Right lobe of liver (tissue), 6 donors: ENCODE measurements at regions not wholly inside any gene's neighbourhood (a gene's known extent, or its start where the extent isn't known, plus 50 kb on each side); places are given as distances from the start of the nearest gene placed in this dataset.
A peak's percentile ranks its signal among the peaks of the same experiment; 100 is the strongest.
"Not testable (repeated sequence)": the region's sequence is repeated elsewhere in the genome, so short reads cannot be mapped to it uniquely, and the experiment has no call there.

Source experiments
- ATAC-seq, 4 donors: fragments of 200-7000 bp; cut with Tn5 transposase; one replicate each; pipeline ENCODE4 v1.9.1; 2020; ENCODE audit warnings: mild to moderate bottlenecking in 4 of 4, moderate library complexity in 4 of 4
- DNase-seq, 3 donors: peaks; one replicate each; pipeline ENCODE4 v3.0.0-alpha.2; 2020
- H3K27ac ChIP-seq, 3 donors: fragments of 200-600 bp; one replicate each; pipeline ENCODE4 v1.8.0; 2022
- H3K27me3 ChIP-seq, 2 donors: fragments of 200-600 bp; one replicate each; pipeline ENCODE4 v1.8.0; 2022
- H3K36me3 ChIP-seq, 4 donors: fragments of 200-600 bp; sonication (generic) in 1 of 4; one replicate each; pipeline versions ENCODE4 v1.5.1 to v1.8.0; 2017 to 2022; ENCODE audit warnings: control low read depth in 1 of 4
- H3K4me1 ChIP-seq, 4 donors: fragments of 200-600 bp; sonication (generic) in 1 of 4; one replicate each; pipeline versions ENCODE4 v1.5.1 to v1.8.0; 2017 to 2022; ENCODE audit warnings: control low read depth in 1 of 4
- H3K4me3 ChIP-seq, 3 donors: fragments of 200-600 bp; one replicate each; pipeline ENCODE4 v1.8.0; 2022
- H3K9me3 ChIP-seq, 4 donors: fragments of 200-600 bp; sonication (generic) in 1 of 4; one replicate each; pipeline versions ENCODE4 v1.5.1 to v1.8.0; 2017 to 2022; ENCODE audit warnings: control low read depth in 1 of 4
- POLR2A ChIP-seq: fragments of 450-650 bp; IDR thresholded peaks from one replicate; pipeline ENCODE4 v1.6.1; 2017; ENCODE audit warnings: antibody characterized with exemption, mild to moderate bottlenecking
- WGBS: methylation state at CpG from one replicate; pipeline ENCODE4 v1.1.6; 2018; ENCODE audit warnings: low coverage, low lambda C conversion rate; ENCODE audit not compliant: insufficient coverage; ENCODE audit errors: missing lambda C conversion rate; 5-methylcytosine and 5-hydroxymethylcytosine counted together
- intact Hi-C, 2 donors: fragments of 100-400 bp; cut with DNase I; formaldehyde crosslinking; loops; one replicate each; pipeline versions ENCODE4 v1.11.2 to v1.14.1; 2022
- TF ChIP-seq, protein P1 (sequence below), 4 donors: fragments of 200-600 bp in 3 of 4; fragments of 450-650 bp in 1 of 4; IDR thresholded peaks; one replicate each; pipeline versions ENCODE4 v1.5.1 to v1.8.0; 2016 to 2022; ENCODE audit warnings: antibody characterized with exemption in 4 of 4, mild to moderate bottlenecking in 2 of 4
- donor health status: DM: no; HTN: yes; CAD: no.
- donor health status: DM: no; HTN: no; CAD: no.
- donor health status: DM: no; HTN: no; CAD: no.
- donor health status: DM: no; HTN: yes; CAD: no.
- donor health status: DM: no; HTN: yes; CAD: no.

DNA sequence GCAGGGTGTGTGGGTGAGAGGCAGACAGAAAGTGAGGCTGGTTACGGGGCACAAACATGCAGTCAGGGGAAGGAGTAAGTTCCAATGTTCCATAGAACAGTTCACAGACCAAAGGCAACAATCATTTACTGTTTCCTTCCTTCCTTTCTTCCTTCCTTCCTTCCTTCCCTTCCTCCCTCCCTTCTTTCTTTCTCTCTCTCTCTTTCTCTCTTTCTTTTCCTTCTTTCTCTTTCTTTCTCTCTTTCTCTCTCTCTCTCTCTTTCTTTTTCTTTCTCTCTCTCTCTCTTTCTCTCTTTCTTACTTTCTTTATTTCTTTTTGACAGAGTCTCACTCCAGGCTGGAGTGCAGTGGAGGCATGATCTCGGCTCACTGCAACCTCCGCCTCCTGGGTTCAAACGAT lies 125.8 kb upstream of the LPCAT1 start:
- Histone ChIP-seq H3K4me1 (no peaks in the 10 kb centered on the region), H3K27me3 (peaks cover 0 to 6% of the 10 kb centered on the region in 2 donors), H3K9me3 (no peaks in the 10 kb centered on the region), H3K27ac (no peak overlapping the region), H3K36me3 (no peaks in the 10 kb centered on the region), H3K4me3 (no peak overlapping the region)
- intact Hi-C loops: no loop called here
- DNase-seq (no peak), ATAC-seq (no peak)
- TF ChIP-seq, protein P1, sequence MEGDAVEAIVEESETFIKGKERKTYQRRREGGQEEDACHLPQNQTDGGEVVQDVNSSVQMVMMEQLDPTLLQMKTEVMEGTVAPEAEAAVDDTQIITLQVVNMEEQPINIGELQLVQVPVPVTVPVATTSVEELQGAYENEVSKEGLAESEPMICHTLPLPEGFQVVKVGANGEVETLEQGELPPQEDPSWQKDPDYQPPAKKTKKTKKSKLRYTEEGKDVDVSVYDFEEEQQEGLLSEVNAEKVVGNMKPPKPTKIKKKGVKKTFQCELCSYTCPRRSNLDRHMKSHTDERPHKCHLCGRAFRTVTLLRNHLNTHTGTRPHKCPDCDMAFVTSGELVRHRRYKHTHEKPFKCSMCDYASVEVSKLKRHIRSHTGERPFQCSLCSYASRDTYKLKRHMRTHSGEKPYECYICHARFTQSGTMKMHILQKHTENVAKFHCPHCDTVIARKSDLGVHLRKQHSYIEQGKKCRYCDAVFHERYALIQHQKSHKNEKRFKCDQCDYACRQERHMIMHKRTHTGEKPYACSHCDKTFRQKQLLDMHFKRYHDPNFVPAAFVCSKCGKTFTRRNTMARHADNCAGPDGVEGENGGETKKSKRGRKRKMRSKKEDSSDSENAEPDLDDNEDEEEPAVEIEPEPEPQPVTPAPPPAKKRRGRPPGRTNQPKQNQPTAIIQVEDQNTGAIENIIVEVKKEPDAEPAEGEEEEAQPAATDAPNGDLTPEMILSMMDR (IDR thresholded peaks at IDR 0.05): no peak
- no peak for TF ChIP-seq POLR2A
- WGBS: 68% methylated on average over 4 of the region's 4 CpGs

DNA sequence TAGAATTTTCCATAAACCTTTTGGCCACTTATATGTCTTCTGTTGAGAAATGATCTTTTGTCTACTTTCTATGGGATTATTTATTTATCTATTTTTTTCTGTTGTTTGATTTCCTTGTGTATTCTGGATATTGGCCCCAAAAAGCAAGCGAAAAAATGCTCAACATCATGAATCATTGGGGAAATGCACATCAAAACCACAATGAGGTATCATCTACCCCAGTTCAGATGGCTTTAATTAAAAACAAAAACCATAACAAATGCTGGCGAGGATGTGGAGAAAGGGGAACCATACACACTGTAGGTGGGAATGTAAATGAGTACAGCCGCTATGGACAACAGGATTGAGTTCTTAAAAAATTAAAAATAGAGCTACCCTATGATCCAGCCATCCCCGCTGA lies 125.0 kb upstream of the LPCAT1 start:
- Histone ChIP-seq H3K4me3 (no peak overlapping the region), H3K27ac (no peak overlapping the region), H3K9me3 (no peaks in the 10 kb centered on the region), H3K4me1 (no peaks in the 10 kb centered on the region), H3K27me3 (peaks cover 4 to 5% of the 10 kb centered on the region in 2 donors), H3K36me3 (no peaks in the 10 kb centered on the region)
- TF ChIP-seq, protein P1 (IDR thresholded peaks at IDR 0.05): no peak
- TF ChIP-seq POLR2A: no peak
- WGBS: 48% methylated on average over 4 of the region's 4 CpGs
- intact Hi-C loops: no loop called here
- DNase-seq (no peak), ATAC-seq (no peak)

DNA sequence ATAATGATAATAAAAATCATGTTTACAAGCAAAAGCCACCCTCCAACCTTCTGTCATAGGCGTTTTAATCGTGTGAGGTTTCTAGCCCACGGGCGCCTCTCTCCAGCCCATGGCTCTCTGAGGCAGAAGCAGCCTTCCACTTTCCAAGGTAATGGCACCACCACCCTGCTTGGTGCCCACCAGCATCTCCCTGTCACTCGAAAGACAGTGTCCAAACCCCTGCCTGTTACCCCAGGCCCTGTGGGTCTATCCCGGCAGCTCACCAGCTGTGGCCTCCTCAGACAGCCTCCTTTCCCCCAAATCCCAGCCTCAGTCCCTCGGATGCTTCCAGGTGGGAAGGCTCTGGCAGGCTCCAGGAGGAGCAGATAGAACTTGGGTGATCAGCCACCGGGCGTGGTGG lies 123.8 kb upstream of the LPCAT1 start:
- H3K27ac ChIP-seq: no peak overlapping the region
- H3K9me3 ChIP-seq: no peaks in the 10 kb centered on the region
- H3K27me3 ChIP-seq: peaks cover 6 to 11% of the 10 kb centered on the region in 2 donors
- 56% methylated on average over 8 of the region's 9 CpGs for WGBS
- TF ChIP-seq, protein P1 (IDR thresholded peaks at IDR 0.05): no peak
- no peak for TF ChIP-seq POLR2A
- ATAC-seq (no peak), DNase-seq (no peak)
- intact Hi-C loops: no loop called here
- no peaks in the 10 kb centered on the region for H3K36me3 ChIP-seq
- no peak overlapping the region for H3K4me3 ChIP-seq
- no peaks in the 10 kb centered on the region for H3K4me1 ChIP-seq

DNA sequence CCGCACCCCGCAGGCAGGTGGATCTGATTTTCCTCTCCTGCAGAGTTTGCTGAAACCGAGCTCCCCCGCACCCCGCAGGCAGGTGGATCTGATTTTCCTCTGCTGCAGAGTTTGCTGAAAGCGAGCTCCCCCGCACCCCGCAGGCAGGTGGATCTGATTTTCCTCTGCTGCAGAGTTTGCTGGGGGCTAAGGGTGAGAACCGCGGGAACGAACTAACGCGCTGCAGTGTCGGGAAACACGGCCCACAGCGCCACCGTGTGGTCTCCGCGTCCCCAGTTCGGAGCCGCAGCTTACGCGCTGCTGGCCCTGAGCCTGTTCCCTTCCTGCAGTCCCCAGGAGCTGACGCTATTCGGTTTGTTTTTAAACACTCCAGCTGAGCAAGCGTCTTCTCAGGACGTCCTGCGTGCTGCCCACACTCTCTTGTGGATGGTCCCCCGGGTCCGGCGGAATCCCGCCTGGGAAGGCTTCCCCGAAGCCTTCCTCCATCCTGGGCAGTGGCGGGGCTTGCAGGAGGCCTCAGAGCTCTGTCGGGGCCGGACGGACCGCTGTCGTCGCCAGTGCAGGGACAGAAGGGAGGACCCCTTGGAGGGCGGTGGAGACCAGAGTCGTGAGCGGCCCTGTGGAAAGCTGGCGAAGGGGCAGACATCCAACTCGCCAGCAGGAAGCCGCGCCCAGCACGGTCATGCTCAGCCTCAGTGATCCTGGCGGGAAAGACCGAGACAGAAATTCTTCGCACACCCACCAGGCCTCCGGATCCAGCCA lies 121.2 kb upstream of the LPCAT1 start:
- ATAC-seq: peak; percentile 96 to 99 (median 98)
- TF ChIP-seq, protein P1 (IDR thresholded peaks at IDR 0.05): peak; percentile 86 to 89 (median 88)
- TF ChIP-seq POLR2A: no peak
- H3K4me3 ChIP-seq: no peak overlapping the region
- H3K4me1 ChIP-seq: no peaks in the 10 kb centered on the region
- 0% methylated on average over 8 of the region's 52 CpGs for WGBS
- intact Hi-C loops: no loop called here
- no peak overlapping the region for H3K27ac ChIP-seq
- no peaks in the 10 kb centered on the region for H3K36me3 ChIP-seq
- H3K9me3 ChIP-seq: no peaks in the 10 kb centered on the region
- peaks cover 6 to 11% of the 10 kb centered on the region in 2 donors for H3K27me3 ChIP-seq
- peak; percentile 82 to 85 (median 84) for DNase-seq

DNA sequence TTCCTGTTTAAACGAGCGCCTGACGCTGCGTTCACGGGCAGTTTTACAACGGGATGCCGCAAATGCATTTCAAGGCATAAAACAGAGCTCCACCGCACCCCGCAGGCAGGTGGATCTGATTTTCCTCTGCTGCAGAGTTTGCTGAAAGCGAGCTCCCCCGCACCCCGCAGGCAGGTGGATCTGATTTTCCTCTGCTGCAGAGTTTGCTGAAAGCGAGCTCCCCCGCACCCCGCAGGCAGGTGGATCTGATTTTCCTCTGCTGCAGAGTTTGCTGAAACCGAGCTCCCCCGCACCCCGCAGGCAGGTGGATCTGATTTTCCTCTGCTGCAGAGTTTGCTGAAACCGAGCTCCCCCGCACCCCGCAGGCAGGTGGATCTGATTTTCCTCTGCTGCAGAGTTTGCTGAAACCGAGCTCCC lies 120.6 kb upstream of the LPCAT1 start:
- DNase-seq, H3K4me1 ChIP-seq, H3K4me3 ChIP-seq, H3K9me3 ChIP-seq, H3K36me3 ChIP-seq, intact Hi-C loops, ATAC-seq, H3K27ac ChIP-seq: not testable (repeated sequence)
- 0% methylated on average over 9 of the region's 22 CpGs for WGBS
- peaks cover 6 to 11% of the 10 kb centered on the region in 2 donors for H3K27me3 ChIP-seq
